Right kidney (tissue), 1 donor: ENCODE measurements at regions not wholly inside any gene's neighbourhood (a gene's known extent, or its start where the extent isn't known, plus 50 kb on each side); places are given as distances from the start of the nearest gene placed in this dataset.

ENCODE experiments used
- DNase-seq: peaks from one replicate; pipeline ENCODE4 v3.0.0-alpha.2; 2016

DNA sequence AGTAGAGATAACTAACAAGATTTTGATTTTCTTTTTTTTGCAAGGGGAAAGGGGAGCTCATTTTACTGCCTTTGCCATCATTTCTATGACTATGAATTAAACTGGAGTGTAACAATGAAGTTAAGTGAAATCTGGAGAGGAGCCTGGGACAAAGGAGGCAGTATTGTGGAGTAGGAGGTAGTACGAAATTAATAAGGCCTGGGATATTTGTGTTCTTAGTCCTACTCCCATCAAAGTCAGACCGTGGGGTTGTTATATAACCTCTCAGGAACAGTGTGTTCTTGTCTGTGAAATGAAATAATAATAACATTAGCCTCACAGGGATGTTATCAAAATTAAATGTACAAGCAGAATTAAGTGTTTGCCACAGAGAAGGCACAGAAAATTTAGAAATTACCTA, 204.3 kb upstream of the EMCN start:
- no peak for DNase-seq

DNA sequence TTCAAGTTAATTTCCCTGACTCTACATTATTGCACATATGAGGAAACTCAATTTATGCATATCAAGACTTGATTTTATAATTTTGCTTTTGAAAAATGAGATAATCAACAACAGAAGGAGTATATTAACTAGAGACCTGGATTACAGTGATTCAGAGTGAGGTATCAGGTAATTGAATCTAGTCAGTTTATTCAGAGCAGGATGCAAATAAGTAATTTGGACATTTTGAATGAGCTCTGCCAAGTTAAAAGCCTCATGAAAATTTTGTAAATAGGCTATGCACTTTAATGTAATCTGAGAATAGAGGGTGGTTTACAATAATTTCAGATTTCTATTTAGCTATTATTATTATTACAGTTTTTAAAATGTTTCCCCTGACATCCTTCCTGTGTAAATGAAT, 203.7 kb upstream of the EMCN start:
- DNase-seq, result no peak

DNA sequence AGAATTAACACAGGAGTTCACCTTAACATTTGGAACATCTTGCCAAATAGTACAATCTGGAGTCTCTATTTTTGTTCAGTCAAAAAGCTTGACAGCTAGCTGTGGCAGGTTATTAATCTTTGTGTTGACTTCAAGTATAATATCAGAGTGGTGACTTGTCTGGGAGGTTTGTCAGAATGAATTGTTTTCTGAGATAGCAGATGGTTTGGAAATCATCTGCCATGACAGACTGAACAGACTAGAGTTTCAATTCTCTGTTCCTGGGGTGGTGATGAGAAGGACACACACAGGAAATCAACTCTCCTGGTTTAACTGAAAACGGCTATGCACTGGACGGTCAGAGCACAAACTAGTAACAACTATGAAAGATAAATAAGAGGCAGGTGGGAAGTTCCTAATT, 203.3 kb upstream of the EMCN start:
- no peak for DNase-seq

DNA sequence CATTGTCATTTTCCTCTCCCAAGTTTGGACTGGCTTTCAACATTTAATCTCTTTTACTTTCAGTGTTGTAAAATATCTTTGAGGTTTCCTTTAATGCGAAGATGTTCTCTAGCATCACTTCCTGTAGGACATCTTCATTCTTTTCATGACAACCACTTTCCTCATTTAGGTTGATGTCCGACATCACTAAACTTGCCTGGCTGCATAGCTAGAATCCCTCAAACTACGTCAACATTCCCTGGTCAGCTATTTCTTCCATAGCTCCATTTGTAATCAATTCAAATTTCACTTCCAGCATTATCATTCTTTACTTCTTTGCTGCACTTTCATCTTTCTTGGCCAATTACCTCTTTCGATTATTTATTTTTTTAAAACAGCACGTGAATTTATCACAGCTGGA, 198.6 kb upstream of the EMCN start:
- DNase-seq, result no peak

DNA sequence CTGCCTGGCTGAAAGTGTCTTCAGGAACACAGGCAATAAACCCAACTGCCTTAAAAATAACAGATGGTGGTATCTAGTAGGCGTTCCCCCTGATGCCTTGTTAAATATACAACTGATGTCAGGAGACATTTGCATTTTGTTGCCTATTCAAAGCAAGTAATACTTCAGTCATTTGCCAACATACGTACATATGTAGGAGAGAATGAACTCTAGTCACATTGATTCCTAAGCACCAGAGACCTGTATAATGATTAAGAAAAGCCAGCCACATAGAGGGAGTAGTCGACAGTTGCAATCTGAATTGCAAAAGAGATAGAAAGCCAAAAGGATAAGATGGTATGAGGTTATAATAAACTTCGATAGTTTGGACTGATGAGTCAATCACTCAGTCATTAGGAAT, 191.0 kb upstream of the EMCN start:
- DNase-seq, result no peak

DNA sequence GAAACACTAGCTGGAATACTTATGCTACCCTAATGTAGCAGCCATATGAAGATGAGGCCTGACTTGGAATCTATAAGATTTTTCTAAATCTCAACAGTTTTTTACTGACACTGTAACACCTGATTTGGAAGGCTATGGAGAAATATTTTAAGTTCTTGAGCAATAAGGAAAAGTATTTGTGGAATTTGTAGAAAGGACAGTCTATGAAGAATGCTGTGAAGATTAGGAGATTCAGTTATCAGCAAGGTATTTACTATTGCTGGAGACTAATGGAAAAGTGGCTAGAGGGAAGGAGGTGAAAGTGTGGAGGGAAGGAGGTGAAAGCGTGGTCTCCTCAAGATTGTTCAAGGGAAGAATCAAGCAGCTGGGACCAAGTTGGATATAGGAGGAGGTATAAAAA, 190.0 kb upstream of the EMCN start:
- no peak for DNase-seq

DNA sequence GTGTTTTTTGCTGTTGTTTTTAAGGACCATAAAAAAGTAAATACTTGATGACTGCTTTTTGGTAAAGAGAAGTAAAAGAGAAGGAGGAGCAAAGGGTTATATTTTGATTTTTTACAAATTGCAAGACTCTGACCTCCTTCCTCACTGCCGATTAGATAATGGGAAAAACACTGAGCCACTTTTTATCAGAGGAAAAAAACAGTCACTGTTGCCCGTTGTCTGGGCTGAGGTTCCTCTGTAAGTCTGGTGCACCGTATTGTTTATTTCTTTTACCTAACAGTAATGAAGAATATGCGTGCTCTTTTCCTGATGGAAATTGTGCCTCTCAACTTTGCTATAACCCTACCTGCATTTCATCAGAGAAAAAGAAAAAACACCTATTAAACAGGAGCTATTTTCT, 178.7 kb upstream of the EMCN start:
- DNase-seq, result no peak

DNA sequence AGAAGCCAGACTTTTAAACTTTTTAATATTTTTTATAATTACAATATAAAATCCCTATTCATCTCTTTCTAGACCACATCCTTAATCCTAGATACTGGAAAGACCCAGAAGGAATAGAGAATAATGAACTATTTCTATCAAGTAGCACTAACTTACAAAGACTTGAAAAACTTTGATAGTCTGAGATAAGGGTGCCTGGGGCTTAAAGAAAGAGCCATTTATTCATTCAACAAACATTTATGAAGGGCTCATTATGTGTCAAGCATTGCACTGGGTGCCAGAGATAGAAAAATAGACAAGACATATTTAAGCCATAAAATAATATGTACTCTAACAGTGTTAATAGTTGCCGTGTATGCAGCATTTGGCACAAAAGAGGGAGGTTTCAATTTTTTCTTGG, 178.0 kb upstream of the EMCN start:
- no peak for DNase-seq

DNA sequence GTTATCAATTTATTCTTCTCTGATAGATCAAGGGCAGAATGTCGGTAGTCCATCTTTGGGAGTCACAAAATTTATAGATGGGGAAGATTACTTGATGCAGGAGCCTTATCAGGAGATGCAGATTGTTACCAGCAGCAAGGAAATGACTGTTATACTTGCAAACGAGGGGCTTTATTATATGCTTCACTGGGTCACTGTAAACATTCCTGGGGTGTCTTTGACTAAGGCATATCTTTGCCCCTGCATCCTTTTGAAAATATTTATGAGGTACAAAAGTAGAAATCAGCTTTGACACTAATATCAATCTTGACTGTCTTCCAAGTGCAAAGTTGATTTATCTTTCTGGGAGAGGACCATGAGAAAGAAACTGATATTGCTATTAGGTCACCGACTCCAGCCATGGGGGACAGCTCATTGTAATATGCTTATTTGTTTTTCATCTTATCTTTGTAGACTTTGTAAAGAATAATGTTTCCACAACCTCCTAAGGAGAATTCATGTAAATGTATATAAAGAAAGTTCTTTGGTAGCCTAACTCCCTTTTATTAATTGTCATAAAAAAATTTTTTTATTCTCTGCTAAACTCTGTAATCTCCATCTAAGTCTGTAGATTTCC, 177.3 kb upstream of the EMCN start:
- DNase-seq, result no peak

DNA sequence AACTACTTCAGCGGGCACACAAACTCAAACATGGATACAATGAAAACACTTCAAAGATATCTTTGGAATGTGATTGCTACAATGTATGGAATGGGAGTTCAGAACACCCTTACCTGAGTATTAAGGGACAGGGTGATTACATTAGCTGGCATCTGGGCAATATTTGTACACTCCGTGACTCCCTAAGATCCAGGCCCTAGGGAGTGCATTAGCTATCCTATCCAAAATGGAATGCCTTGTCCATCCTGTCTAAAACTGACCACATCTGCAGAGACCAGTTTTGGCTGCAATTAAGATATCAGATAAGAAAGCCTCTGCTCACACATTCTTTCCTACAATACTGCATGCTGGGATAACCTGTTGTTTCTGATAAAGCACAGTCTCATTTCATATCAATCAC, 176.6 kb upstream of the EMCN start:
- no peak for DNase-seq

DNA sequence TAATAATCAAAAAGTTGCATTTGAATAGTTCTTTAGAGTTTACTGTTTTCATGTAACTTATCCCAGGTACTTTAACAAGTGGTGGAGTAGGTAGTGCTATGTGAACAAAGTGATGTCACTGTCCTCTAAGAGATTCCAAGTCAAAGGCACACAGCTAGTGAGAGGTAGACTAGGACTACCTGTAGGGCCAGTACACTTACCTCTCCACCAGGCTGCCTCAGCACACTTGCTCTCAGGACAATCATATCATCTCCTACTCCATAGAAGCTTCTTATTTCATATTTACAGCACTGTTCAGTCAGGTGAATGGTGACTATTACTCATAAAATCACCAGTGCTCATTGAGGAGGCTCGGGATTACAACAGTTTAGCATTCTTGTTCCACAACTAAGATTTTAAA, 173.0 kb upstream of the EMCN start:
- no peak for DNase-seq

DNA sequence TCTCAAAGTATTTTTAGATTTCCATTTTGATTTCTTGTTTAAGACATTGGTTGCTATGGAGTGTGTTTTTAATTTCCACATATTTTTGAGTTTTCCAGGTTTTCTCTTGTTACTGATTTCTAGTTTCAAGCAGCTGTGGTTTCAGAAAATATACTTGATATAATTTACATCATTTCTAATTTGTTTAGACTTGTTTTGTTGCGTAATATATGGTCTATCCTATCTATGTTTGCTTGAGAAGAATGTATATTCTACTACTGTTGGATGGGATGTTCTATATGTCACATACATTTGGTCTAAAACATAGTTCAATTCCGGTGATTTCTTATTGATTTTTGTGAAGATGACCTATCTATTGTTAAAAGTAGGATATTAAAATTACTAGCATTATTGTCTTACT, 170.5 kb upstream of the EMCN start:
- no peak for DNase-seq

DNA sequence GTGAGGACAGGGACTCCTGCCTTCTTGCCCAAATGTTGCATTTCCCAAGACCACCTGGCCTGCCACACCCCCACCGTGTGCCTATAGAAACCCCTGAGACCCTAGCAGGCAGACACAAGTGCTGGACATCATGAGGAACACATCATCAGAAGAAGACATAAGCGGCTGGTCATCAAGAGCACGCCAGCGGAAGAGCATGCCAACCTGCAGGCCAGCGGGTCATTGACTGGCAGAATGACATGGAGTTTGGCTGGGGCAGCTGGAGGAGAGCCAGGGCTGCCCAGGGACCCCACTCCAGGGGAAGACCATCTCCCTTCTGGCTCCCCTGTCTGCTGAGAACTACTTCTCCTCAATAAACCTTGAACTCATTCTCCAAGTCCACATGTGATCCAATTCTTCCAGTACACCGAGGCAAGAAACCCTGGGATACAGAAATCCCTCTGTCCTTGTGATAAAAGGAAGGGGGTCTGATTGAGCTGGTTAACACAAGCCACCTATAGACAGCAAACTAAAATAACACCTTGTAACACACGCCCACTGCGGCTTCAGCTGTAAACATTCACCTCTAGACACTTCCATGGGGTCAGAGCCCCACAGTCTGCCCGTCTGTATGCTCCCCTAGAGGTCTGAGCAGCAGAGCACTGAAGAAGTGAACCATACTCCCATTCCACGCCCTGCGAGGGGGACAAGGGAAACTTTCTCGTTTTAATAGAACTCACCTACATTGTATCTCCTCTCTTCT, 164.8 kb upstream of the EMCN start:
- DNase-seq, result no peak

DNA sequence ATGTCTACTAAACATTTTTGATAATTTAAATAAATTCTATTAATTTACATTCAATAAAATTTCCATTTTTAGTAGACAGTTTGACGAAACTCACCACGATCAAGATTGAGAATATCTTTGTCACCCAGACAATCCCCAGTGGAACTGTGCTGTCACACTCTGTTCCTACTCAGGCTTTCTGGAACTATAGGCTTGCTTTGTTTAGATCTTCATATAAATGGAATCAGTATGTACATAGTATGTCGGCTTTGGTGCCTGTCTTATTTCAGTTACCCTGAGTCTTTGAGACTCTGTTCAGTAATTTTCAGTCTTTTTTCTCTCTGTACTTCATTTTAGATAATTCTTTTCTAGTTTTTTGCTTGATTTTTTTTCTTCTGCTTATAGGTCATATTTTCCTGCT, 163.5 kb upstream of the EMCN start:
- DNase-seq, result no peak

DNA sequence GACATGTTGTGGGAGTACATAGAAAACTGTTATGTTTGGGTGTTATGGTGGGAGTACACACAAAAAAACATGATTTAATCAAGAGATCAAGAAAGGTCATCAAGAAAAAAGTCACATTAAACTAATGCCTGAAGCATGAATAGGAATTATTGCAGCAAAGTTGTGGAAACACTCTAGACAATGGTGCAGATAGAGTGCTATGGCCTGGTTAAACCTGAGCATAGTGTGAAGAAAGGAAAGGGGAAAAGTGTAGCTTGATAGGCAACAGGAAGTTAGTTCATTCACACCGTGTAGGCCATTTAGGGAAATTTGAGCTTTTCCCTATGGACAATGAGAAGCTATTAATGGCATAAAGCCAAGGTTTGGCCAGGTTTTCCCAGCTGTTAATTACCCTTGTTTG, 162.1 kb upstream of the EMCN start:
- no peak for DNase-seq

DNA sequence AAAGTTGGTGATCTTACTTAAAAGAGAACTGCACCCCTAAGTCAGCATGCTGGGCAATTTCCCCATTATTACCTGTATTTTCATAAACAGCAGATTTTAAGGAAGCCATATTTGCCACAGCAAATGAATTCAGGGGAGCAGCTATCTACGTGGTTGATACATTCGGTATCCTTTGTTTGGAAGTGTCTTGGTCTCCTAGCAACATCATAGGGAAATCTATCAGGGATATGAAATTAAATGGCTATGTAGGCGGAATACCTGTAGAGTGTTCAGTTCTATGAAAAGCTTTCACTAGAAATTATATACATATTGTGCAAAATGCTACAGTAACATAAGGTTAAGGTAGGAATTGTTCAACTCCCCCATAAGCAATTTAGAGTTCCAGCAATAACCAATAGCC, 157.2 kb upstream of the EMCN start:
- no peak for DNase-seq

DNA sequence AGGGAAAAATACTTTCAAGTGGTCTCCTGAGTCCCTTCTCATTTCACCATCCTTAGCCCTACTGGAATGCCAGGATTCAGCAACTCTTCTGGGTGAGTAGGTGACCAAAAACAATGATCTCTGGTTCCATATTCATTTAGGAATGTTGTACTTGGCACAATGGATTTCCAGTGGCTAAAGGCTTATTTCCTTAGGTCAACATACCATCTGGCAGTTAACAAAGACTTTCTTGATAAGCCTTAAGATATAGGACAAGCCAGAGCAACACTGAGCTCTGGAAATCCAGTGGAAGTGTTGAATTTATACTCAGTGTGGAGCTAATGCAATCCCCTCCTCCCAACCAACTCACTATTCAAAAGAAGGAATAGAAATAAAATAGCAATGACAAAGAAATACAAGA, 139.4 kb upstream of the EMCN start:
- DNase-seq, result no peak

DNA sequence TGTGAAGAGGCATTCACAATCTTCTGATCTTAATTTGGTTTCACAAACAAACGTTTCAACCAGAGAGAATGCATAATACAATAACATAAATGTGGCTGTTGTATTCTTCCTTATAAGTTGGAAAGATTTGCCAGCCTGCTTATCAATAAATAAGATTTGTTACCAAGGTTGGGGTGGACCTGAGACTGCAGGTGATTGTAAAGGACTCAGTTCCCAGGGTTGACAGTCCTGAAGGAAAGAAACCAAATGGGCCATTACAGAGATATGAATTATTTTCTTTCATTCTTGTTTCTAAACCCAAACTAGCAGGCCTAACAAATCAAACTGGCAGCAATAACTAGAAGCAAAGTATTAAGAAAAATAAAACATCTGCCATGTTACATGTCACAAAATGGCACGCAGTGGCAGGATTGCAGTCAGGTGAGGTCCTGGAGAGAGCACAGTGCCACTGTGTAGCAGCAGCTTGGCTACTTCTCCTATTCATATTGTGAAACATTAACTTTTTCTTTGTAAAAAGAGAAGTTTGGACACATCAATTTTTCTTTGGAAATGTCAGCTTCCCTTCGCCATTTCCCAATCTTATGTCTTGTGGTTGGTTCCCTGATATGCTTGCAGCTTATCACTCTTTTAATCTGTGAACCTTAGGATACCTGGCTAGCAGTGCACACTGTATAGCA, 133.8 kb upstream of the EMCN start:
- DNase-seq, result no peak

DNA sequence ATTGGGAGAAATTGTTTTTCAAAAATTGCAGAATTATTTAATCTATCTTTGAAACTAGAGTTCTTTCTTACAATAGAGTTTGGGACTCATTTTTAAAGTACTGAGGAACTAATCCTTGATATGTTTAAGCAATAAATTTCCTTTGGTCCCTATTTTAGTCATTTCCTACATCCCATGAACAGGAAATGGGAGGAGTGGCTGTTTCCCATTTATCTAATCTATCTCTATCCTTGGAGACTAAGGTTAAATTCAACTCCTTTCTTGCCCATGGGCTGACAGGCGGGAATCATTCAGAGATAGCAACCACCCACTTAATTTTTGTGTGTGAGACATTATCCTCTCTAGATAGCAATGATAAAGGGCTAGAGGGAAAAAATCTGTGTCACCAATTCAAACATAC, 131.6 kb upstream of the EMCN start:
- DNase-seq, result no peak

DNA sequence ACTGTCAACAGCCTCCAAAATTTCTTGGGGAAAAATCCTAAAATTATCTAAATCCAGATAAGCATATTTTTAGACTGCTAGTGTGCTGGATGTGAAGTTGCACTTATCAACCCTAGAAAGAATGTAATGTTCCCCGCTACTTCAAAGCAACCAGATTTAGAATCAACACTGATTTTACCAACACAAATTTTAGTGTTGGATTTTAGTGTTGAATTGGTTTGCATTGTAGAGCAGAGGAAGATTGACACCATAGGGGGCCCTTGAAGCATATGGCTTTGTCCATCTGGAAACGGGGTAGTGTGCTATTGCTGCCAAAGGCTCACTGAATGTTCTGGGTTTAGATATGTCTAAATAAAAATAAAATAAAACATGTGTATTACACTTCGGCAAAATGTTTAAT, 126.3 kb upstream of the EMCN start:
- DNase-seq, result no peak

DNA sequence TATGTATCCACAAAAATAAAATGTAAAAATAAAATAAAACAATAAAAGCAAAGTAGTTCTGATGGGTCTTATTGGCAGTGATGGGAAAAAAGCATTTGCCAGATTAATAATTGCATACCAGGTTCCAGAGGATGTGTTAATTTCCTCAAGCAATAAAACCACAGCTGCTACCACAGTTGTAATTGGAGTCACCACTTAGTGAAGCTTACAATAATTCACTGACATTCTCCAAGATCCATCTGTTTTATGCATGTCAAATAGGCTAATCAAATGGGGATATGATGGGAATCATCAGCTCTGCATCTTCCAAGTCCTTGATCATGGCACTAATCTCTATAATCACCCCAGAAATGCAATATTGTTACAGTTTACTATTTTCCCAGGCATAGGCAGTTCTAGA, 123.5 kb upstream of the EMCN start:
- no peak for DNase-seq

DNA sequence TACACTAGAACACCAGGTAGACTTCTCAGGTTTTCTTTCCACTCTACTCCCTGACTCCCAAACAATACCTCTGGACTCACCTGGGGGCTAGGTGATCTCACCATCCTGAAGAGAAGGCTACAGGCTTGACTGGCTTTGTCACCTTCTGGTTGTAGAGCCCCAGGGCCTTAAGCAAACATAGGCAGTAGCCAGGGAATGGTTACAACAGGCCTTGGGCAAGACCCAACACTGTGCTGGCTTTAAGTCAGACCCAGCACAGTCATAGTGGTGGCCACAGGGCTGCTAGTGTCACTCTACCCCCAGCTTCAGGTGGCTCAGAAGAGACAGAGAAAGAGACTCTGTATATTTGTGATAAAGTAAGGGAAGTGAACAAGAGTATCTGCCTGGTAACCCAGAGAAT, 118.1 kb upstream of the EMCN start:
- no peak for DNase-seq

DNA sequence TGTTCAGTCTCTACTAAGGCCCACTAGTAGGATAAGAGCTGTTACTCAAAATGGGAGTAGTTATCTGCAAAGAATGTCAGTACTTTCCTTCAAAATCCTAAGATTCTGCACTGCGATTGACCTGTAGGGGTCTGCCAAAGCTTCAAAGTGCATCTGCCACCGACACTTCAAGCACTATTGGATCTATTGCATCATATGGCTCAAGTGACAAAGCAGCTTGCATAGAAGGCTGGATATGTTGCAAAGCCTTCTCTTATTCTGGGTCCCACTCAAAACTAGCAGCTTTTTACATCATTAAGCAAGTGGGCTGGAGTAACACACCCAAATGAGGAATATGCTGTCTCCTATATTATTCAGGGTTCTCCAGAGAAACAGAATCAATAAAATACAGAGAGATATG, 115.4 kb upstream of the EMCN start:
- no peak for DNase-seq

DNA sequence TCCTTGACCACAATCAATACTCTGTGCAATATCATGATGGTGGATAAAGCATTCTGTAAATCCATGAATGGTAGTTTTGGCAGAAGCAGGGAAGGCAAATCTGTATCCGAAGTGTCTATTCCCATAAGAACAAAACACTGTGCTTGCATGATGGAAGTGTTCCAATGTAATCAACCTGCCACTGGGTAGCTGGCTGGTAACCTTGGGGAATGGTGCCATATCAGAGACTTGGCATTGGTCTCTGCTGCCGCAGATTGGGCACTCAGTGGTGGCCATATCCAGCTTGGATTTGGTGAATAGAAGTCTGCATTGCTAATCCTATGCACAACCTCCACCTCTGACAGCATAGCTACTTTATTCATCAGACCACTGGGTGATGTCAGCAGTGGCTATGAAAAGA, 114.3 kb upstream of the EMCN start:
- DNase-seq, result no peak
